GM19328 (cell line): ENCODE measurements at regions not wholly inside any gene's neighbourhood (a gene's known extent, or its start where the extent isn't known, plus 50 kb on each side); places are given as distances from the start of the nearest gene placed in this dataset.
"Not testable (repeated sequence)": the region's sequence is repeated elsewhere in the genome, so short reads cannot be mapped to it uniquely, and the experiment has no call there.

Experiments
- ATAC-seq: cut with Tn5 transposase; IDR thresholded peaks from one replicate; pipeline ENCODE4 v1.9.1; 2021; ENCODE audit warnings: mild to moderate bottlenecking, moderate library complexity; ENCODE audit not compliant: unreplicated experiment

GRCh38 chr16:52113533-52114183, 433.3 kb downstream of the TOX3 start:
- no peak for ATAC-seq

GRCh38 chr16:52104993-52105392, 441.9 kb downstream of the TOX3 start:
- ATAC-seq: not testable (repeated sequence)

- ATAC-seq: no peak
These were observed 443.2 kb downstream of the TOX3 start for GRCh38 chr16:52103791-52104190.

- no peak for ATAC-seq
These were observed 445.7 kb downstream of the TOX3 start for GRCh38 chr16:52101246-52101645.

- no peak for ATAC-seq
These were observed 447.6 kb downstream of the TOX3 start for GRCh38 chr16:52099382-52099781.

- ATAC-seq: no peak
These were observed 451.5 kb downstream of the TOX3 start for GRCh38 chr16:52095471-52095870.

- no peak for ATAC-seq
These were observed 454.8 kb downstream of the TOX3 start for GRCh38 chr16:52092126-52092525.

- no peak for ATAC-seq
These were observed 456.9 kb downstream of the TOX3 start for GRCh38 chr16:52090080-52090479.

- no peak for ATAC-seq
These were observed 457.5 kb downstream of the TOX3 start for GRCh38 chr16:52089476-52089875.

- no peak for ATAC-seq
These were observed 460.0 kb downstream of the TOX3 start for GRCh38 chr16:52086901-52087300.

- no peak for ATAC-seq
These were observed 468.0 kb downstream of the TOX3 start for GRCh38 chr16:52078716-52079655.

- no peak for ATAC-seq
These were observed 469.3 kb downstream of the TOX3 start for GRCh38 chr16:52077607-52078006.

GRCh38 chr16:52076801-52077201, 470.1 kb downstream of the TOX3 start:
- ATAC-seq: no peak

- no peak for ATAC-seq
These were observed 470.6 kb downstream of the TOX3 start for GRCh38 chr16:52076332-52076731.

GRCh38 chr16:52074133-52074532, 472.8 kb downstream of the TOX3 start:
- no peak for ATAC-seq

GRCh38 chr16:52073024-52073423, 473.9 kb downstream of the TOX3 start:
- no peak for ATAC-seq

GRCh38 chr16:52071101-52071500, 475.8 kb downstream of the TOX3 start:
- no peak for ATAC-seq

GRCh38 chr16:52070341-52071057, 476.4 kb downstream of the TOX3 start:
- no peak for ATAC-seq

GRCh38 chr16:52069866-52070265, 477.1 kb downstream of the TOX3 start:
- no peak for ATAC-seq

- ATAC-seq: no peak
These were observed 478.4 kb downstream of the TOX3 start for GRCh38 chr16:52068447-52069074.

GRCh38 chr16:52066962-52067361, 480.0 kb downstream of the TOX3 start:
- ATAC-seq: no peak
